Upper lobe of left lung (tissue), 4 donors: ENCODE measurements at regions not wholly inside any gene's neighbourhood (a gene's known extent, or its start where the extent isn't known, plus 50 kb on each side); places are given as distances from the start of the nearest gene placed in this dataset.

Experiments used
- CTCF ChIP-seq, 6 experiments: fragments of 450-650 bp in 4 of 6; fragments of 200-600 bp in 2 of 6; sonication (generic) in 2 of 6; IDR thresholded peaks; one replicate each; pipeline ENCODE4 v1.5.1; 2016 to 2019; ENCODE audit warnings: antibody characterized with exemption in 6 of 6
- EP300 ChIP-seq, 4 donors: sonication (generic); formaldehyde crosslinking; IDR thresholded peaks; one replicate each; pipeline ENCODE4 v1.5.1; 2017; ENCODE audit warnings: antibody characterized with exemption in 4 of 4, control low read depth in 2 of 4
- POLR2A ChIP-seq, 4 donors: fragments of 450-650 bp; IDR thresholded peaks; one replicate each; pipeline ENCODE4 v1.5.1; 2016 to 2017; ENCODE audit warnings: antibody characterized with exemption in 4 of 4, mild to moderate bottlenecking in 2 of 4
- POLR2AphosphoS5 ChIP-seq, 2 donors: sonication (generic); formaldehyde crosslinking; IDR thresholded peaks; one replicate each; pipeline ENCODE4 v1.5.1; 2017; ENCODE audit warnings: antibody characterized with exemption in 2 of 2

GRCh38 chrX:4118666-4119530 is 405.4 kb upstream of the PRKX start:
- no peak for TF ChIP-seq CTCF (IDR thresholded peaks at IDR 0.05)
- no peak for TF ChIP-seq POLR2A (IDR thresholded peaks at IDR 0.05)
- TF ChIP-seq POLR2AphosphoS5 (IDR thresholded peaks at IDR 0.05): no peak
- no peak for TF ChIP-seq EP300 (IDR thresholded peaks at IDR 0.05)
